GM12873 (cell line): ENCODE measurements at regions not wholly inside any gene's neighbourhood (a gene's known extent, or its start where the extent isn't known, plus 50 kb on each side); places are given as distances from the start of the nearest gene placed in this dataset.

Experiments
- CTCF ChIP-seq: IDR thresholded peaks from 2 replicates; pipeline ENCODE4 v1.5.1; 2012; ENCODE audit warnings: low read depth, mild to moderate bottlenecking, moderate library complexity, low read length, control low read depth; ENCODE audit not compliant: insufficient read depth; ENCODE audit errors: missing control alignments

- TF ChIP-seq CTCF = no peak
Measured at GRCh38 chr10:11683529-11684320, 58.5 kb upstream of the ECHDC3 start.

GRCh38 chr10:11682851-11683250 is 59.3 kb upstream of the ECHDC3 start:
- no peak for TF ChIP-seq CTCF

GRCh38 chr10:11682267-11682683 is 59.9 kb upstream of the ECHDC3 start:
- TF ChIP-seq CTCF = no peak

GRCh38 chr10:11680496-11680895 is 61.7 kb upstream of the ECHDC3 start:
- TF ChIP-seq CTCF = no peak

GRCh38 chr10:11679946-11680345 is 62.2 kb upstream of the ECHDC3 start:
- TF ChIP-seq CTCF = no peak

GRCh38 chr10:11678074-11678793 is 63.9 kb upstream of the ECHDC3 start:
- TF ChIP-seq CTCF = no peak

GRCh38 chr10:11677480-11677879 is 64.7 kb upstream of the ECHDC3 start:
- no peak for TF ChIP-seq CTCF
